Mesothelial cell of epicardium (in vitro differentiated cells): ENCODE measurements at regions not wholly inside any gene's neighbourhood (a gene's known extent, or its start where the extent isn't known, plus 50 kb on each side); places are given as distances from the start of the nearest gene placed in this dataset.
"Not testable (repeated sequence)": the region's sequence is repeated elsewhere in the genome, so short reads cannot be mapped to it uniquely, and the experiment has no call there.

ENCODE experiments used
- DNase-seq, 2 experiments: peaks; one replicate each; pipeline ENCODE4 v3.0.0; 2021; ENCODE audit warnings: low spot score in 2 of 2; ENCODE audit not compliant: unreplicated experiment in 2 of 2
- H3K27ac Mint-ChIP-seq: 2 replicates; pipeline ENCODE4 v1.8.0; 2021; ENCODE audit warnings: mixed read lengths
- H3K27me3 Mint-ChIP-seq: 2 replicates; pipeline ENCODE4 v1.8.0; 2021; ENCODE audit warnings: low read depth, mixed read lengths
- H3K36me3 Mint-ChIP-seq: 2 replicates; pipeline ENCODE4 v1.8.0; 2021; ENCODE audit warnings: mixed read lengths
- H3K4me1 Mint-ChIP-seq: 2 replicates; pipeline ENCODE4 v1.8.0; 2021; ENCODE audit warnings: mixed read lengths
- H3K4me3 Mint-ChIP-seq: 2 replicates; pipeline ENCODE4 v1.8.0; 2021; ENCODE audit warnings: mild to moderate bottlenecking, moderate library complexity, mixed read lengths
- H3K9me3 Mint-ChIP-seq: 2 replicates; pipeline ENCODE4 v1.8.0; 2021; ENCODE audit warnings: mixed read lengths
- TF ChIP-seq, protein P1 (sequence below): fragments of 200-600 bp; sonication (generic); IDR thresholded peaks from one replicate; pipeline ENCODE4 v1.5.0; 2021; ENCODE audit warnings: antibody characterized with exemption; ENCODE audit not compliant: unreplicated experiment

DNA sequence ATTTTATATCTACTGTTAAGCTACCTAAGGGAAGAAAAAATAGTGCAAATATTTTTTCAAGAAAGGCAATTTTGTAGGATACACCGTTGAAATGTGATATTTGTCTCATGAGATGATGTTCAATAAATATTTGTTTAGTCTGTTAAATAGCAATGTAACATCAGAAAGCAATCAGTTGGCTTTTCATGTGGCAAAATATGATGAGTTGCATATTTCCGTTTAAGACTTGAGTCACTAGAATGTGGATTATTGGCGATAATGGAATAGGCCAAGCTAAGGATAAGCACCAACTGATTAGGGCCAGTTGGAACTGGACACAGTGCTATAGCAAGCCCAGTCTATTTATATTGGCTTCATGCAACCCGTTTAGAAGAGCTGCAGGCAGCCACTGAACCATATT lies 250.4 kb upstream of the SLC16A7 start:
- TF ChIP-seq, protein P1, sequence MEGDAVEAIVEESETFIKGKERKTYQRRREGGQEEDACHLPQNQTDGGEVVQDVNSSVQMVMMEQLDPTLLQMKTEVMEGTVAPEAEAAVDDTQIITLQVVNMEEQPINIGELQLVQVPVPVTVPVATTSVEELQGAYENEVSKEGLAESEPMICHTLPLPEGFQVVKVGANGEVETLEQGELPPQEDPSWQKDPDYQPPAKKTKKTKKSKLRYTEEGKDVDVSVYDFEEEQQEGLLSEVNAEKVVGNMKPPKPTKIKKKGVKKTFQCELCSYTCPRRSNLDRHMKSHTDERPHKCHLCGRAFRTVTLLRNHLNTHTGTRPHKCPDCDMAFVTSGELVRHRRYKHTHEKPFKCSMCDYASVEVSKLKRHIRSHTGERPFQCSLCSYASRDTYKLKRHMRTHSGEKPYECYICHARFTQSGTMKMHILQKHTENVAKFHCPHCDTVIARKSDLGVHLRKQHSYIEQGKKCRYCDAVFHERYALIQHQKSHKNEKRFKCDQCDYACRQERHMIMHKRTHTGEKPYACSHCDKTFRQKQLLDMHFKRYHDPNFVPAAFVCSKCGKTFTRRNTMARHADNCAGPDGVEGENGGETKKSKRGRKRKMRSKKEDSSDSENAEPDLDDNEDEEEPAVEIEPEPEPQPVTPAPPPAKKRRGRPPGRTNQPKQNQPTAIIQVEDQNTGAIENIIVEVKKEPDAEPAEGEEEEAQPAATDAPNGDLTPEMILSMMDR, result no peak
- no peak overlapping the region for H3K4me3 Mint-ChIP-seq
- DNase-seq, result no peak
- H3K27ac Mint-ChIP-seq, result no peak overlapping the region
- H3K4me1 Mint-ChIP-seq, result no peaks in the 10 kb centered on the region
- peaks cover 21% of the 10 kb centered on the region for H3K9me3 Mint-ChIP-seq
- H3K27me3 Mint-ChIP-seq, result no peaks in the 10 kb centered on the region
- no peaks in the 10 kb centered on the region for H3K36me3 Mint-ChIP-seq

DNA sequence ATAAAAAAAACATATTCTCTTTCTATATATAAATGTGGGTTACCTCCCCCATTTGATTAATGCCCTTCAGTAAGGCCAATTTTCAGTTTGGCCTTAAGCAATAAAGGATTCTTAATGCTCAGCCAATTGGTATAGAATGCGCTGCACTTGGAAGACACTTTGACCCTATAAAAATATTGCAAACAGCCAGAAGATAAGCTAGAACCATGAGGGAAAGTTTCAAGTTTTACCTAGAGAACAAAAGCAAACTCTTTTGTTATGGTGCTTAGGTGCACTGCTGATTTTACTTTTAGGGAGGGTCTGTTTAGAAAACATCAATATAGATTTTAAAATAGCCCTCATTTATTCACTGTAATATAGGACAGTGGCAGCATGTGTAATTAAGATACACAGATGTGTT lies 251.6 kb upstream of the SLC16A7 start:
- TF ChIP-seq, protein P1, result no peak
- no peaks in the 10 kb centered on the region for H3K4me1 Mint-ChIP-seq
- H3K4me3 Mint-ChIP-seq, result no peak overlapping the region
- H3K9me3 Mint-ChIP-seq, result peaks cover 22% of the 10 kb centered on the region
- no peaks in the 10 kb centered on the region for H3K36me3 Mint-ChIP-seq
- DNase-seq, result no peak
- H3K27me3 Mint-ChIP-seq, result no peaks in the 10 kb centered on the region
- H3K27ac Mint-ChIP-seq, result no peak overlapping the region

DNA sequence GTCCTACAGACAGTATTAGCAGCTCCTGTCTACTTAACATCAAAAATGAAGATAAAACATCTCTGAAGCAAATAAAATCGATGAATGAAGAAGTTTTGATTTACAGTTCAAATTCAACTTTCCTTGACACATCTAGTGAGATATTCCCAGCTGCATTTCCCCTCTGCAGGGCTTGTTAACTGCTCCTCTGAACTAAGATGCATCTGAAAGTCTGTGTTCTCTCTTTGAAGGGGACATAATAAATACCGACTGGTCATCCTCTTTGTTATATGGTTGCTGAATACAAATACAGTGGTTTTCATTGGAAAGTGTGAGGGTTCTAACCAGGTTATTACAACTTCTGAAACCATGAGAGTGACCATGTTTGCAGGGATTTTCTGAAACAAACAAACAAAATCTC lies 266.4 kb upstream of the SLC16A7 start:
- Mint-ChIP-seq H3K9me3 (no peaks in the 10 kb centered on the region), H3K27me3 (peaks cover 40% of the 10 kb centered on the region), H3K36me3 (no peaks in the 10 kb centered on the region), H3K4me1 (no peaks in the 10 kb centered on the region), H3K4me3 (no peak overlapping the region), H3K27ac (no peak overlapping the region)
- TF ChIP-seq, protein P1, result no peak
- no peak for DNase-seq

DNA sequence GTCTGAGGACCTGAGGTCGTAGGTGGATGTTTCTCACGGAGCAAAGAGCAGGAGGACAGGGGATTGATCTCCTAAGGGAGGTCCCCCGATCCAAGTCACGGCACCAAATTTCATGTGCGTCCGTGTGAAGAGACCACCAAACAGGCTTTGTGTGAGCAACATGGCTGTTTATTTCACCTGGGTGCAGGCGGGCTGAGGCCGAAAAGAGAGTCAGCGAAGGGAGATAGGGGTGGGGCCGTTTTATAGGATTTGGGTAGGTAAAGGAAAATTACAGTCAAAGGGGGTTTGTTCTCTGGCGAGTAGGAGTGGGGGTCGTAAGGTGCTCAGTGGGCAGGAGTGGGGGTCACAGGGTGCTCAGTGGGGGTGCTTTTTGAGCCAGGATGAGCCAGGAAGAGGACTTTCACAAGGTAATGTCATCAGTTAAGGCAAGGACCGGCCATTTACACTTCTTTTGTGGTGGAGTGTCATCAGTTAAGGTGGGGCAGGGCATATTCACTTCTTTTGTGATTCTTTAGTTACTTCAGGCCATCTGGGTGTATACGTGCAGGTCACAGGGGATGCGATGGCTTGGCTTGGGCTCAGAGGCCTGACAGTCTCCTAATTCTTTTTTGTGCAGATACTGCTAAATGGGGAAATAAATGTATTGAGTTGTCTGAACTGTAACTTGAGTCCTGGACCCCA lies 267.3 kb upstream of the SLC16A7 start:
- Mint-ChIP-seq H3K4me3 (peak overlapping the region; percentile 5), H3K27me3 (peaks cover 40% of the 10 kb centered on the region)
- not testable (repeated sequence) for H3K4me1 Mint-ChIP-seq, H3K9me3 Mint-ChIP-seq, H3K27ac Mint-ChIP-seq, DNase-seq, H3K36me3 Mint-ChIP-seq

DNA sequence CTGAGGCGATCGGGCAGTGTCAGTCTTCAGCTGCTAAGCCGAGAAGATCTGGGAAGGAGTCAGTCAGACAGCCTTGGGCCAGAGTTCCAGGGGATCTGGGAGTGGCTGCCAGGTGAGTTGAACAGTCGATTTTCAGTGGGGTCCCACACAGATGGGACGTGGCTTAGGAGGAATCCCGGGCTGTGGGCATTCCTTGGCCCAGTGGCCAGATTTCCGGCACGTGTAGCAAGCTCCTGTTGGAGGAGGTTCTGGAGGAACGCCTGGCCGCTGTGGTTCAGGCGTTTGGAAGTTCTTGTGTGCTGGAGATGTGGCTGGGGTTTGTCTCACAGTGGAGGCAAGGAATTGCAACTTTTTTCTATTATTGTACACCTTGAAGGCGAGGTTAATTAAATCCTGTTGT lies 269.4 kb upstream of the SLC16A7 start:
- DNase-seq, H3K36me3 Mint-ChIP-seq, H3K9me3 Mint-ChIP-seq, H3K4me3 Mint-ChIP-seq, H3K4me1 Mint-ChIP-seq, H3K27ac Mint-ChIP-seq: not testable (repeated sequence)
- H3K27me3 Mint-ChIP-seq, result peaks cover 40% of the 10 kb centered on the region

DNA sequence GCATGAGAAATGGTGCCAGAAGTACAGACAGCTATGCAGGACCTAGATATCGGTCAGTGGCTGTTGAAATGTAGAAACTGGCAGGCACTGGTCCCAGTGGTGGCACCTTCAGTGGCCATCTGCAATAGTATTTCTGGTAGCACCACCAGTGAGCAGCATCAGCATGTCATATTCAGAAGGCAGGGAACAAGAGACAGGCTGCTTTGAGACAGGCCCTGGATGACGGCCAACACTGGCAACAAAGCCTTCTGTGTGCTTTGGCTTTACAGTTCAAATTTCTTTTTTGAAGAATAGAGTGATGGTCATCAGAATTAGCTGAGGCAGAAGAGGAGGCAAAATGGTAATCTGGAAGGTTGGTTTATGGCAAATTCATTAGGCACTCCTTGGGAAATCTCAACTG lies 273.4 kb upstream of the SLC16A7 start:
- no peak overlapping the region for H3K4me3 Mint-ChIP-seq
- DNase-seq, result no peak

More for the DNA sequence above, 273.4 kb upstream of the SLC16A7 start:
- no peak overlapping the region for H3K27ac Mint-ChIP-seq
- H3K36me3 Mint-ChIP-seq, result no peaks in the 10 kb centered on the region
- TF ChIP-seq, protein P1, result no peak
- peaks cover 17% of the 10 kb centered on the region for H3K27me3 Mint-ChIP-seq
- H3K9me3 Mint-ChIP-seq, result no peaks in the 10 kb centered on the region
- no peaks in the 10 kb centered on the region for H3K4me1 Mint-ChIP-seq
